OCI-LY3 (cell line): ENCODE measurements at regions not wholly inside any gene's neighbourhood (a gene's known extent, or its start where the extent isn't known, plus 50 kb on each side); places are given as distances from the start of the nearest gene placed in this dataset.
"Not testable (repeated sequence)": the region's sequence is repeated elsewhere in the genome, so short reads cannot be mapped to it uniquely, and the experiment has no call there.

Experiments
- H2AFZ ChIP-seq: fragments of 200-600, 300-600 bp; shearing (Covaris generic); 2 replicates; pipeline ENCODE4 v1.6.0; 2014; ENCODE audit warnings: antibody characterized with exemption, low read depth, low read length
- H3K27ac ChIP-seq: fragments of 200-600, 300-600 bp; sonication (generic); 2 replicates; pipeline ENCODE4 v1.5.1; 2014; ENCODE audit warnings: mild to moderate bottlenecking, low read length, moderate library complexity, mixed read lengths
- H3K27me3 ChIP-seq: fragments of 200-600, 300-600 bp; sonication (generic); 2 replicates; pipeline ENCODE4 v1.6.1; 2014; ENCODE audit warnings: low read depth, low read length, mixed read lengths
- H3K36me3 ChIP-seq: fragments of 200-600, 300-600 bp; sonication (generic); replicated peaks from 2 replicates; pipeline ENCODE3; 2014; ENCODE audit warnings: low read depth, low read length, mixed read lengths
- H3K4me1 ChIP-seq: fragments of 300-600, 200-600 bp; sonication (generic); 2 replicates; pipeline ENCODE4 v1.6.1; 2014; ENCODE audit warnings: low read length, mixed read lengths
- H3K4me2 ChIP-seq: fragments of 200-600, 300-600 bp; sonication (generic); 2 replicates; pipeline ENCODE4 v1.6.1; 2014; ENCODE audit warnings: low read length, mixed read lengths
- H3K4me3 ChIP-seq: fragments of 300-600, 200-600 bp; sonication (generic); 2 replicates; pipeline ENCODE4 v1.5.1; 2014; ENCODE audit warnings: antibody characterized with exemption, mild to moderate bottlenecking, low read length, moderate library complexity
- H3K79me2 ChIP-seq: fragments of 300-600, 200-600 bp; shearing (Covaris generic); 2 replicates; pipeline ENCODE4 v1.6.1; 2014; ENCODE audit warnings: mild to moderate bottlenecking, low read length, mixed read lengths
- H3K9ac ChIP-seq: fragments of 300-600, 200-600 bp; shearing (Covaris generic); 2 replicates; pipeline ENCODE4 v1.6.0; 2014; ENCODE audit warnings: mild to moderate bottlenecking, low read length, moderate library complexity
- H3K9me3 ChIP-seq: fragments of 200-600, 300-600 bp; shearing (Covaris generic); 2 replicates; pipeline ENCODE4 v1.6.1; 2014; ENCODE audit warnings: low read length, mixed read lengths; ENCODE audit not compliant: insufficient read depth
- H4K20me1 ChIP-seq: fragments of 200-600, 300-600 bp; sonication (generic); 2 replicates; pipeline ENCODE4 v1.6.1; 2016; ENCODE audit warnings: low read length, mixed read lengths; ENCODE audit not compliant: insufficient read depth
- EZH2phosphoT487 ChIP-seq: fragments of 200-600 bp; shearing (Covaris generic); IDR thresholded peaks from 2 replicates; pipeline ENCODE4 v1.6.1; 2018; ENCODE audit warnings: antibody characterized with exemption, mixed run types, low read depth
- TF ChIP-seq, protein P1 (sequence below): fragments of 200-600, 300-600 bp; sonication (generic); IDR thresholded peaks from 2 replicates; pipeline ENCODE4 v1.5.1; 2014; ENCODE audit warnings: antibody characterized with exemption, low read length, low read depth

DNA sequence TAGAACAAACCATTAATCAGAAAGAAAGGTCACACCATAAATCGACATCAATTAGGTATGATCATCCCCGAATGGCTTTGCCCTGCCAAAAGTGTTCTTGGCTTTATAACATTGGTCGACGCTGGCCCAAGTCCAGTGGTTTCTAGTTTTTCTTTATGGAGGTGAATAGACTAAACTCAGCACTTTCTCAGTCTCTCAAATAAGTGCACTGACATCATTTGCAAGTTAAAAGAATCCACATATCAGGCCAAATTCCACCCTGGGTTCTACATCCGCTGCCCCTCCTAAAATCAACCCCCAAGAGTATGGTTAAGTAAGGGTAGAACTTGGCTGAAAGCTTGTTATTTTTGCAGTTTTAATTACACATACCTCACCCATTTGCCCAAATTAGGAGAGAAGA is 314.3 kb downstream of the C12orf75 start:
- H3K27me3 ChIP-seq = peaks cover 5% of the 10 kb centered on the region; the same call in 1 of the 2 replicates
- H3K36me3 ChIP-seq = no peaks in the 10 kb centered on the region
- no peaks in the 10 kb centered on the region for H3K79me2 ChIP-seq
- H3K4me1 ChIP-seq = peaks cover 10% of the 10 kb centered on the region
- H4K20me1 ChIP-seq = no peaks in the 10 kb centered on the region
- no peak overlapping the region for H3K27ac ChIP-seq
- TF ChIP-seq, protein P1, sequence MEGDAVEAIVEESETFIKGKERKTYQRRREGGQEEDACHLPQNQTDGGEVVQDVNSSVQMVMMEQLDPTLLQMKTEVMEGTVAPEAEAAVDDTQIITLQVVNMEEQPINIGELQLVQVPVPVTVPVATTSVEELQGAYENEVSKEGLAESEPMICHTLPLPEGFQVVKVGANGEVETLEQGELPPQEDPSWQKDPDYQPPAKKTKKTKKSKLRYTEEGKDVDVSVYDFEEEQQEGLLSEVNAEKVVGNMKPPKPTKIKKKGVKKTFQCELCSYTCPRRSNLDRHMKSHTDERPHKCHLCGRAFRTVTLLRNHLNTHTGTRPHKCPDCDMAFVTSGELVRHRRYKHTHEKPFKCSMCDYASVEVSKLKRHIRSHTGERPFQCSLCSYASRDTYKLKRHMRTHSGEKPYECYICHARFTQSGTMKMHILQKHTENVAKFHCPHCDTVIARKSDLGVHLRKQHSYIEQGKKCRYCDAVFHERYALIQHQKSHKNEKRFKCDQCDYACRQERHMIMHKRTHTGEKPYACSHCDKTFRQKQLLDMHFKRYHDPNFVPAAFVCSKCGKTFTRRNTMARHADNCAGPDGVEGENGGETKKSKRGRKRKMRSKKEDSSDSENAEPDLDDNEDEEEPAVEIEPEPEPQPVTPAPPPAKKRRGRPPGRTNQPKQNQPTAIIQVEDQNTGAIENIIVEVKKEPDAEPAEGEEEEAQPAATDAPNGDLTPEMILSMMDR = no peak
- H2AFZ ChIP-seq = no peak overlapping the region
- H3K9me3 ChIP-seq = no peaks in the 10 kb centered on the region
- H3K4me3 ChIP-seq = no peak overlapping the region
- no peak overlapping the region for H3K4me2 ChIP-seq
- no peak overlapping the region for H3K9ac ChIP-seq

DNA sequence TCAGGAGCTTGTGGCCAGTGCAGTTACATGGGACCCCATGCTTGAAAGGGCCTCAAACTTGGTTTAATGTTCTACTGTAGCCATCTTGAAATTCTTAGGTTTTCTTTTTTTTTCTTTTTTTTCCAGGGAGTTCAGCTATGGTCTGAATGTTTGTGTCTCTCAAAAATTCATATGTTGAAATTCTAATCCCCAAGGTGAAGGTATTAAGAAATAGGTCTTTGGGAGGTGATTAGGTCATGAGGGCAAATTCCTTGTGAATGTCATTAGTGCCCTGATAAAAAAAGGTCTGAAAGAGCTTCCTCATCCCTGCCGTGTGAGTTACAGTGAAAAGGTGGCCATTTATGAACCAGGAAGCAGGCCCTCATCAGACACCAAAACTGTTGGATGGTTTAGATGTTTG is 324.1 kb downstream of the C12orf75 start:
- Histone ChIP-seq H3K27me3 (no peaks in the 10 kb centered on the region), H3K4me1 (no peaks in the 10 kb centered on the region), H3K36me3 (no peaks in the 10 kb centered on the region), H4K20me1 (no peaks in the 10 kb centered on the region), H3K27ac (no peak overlapping the region), H3K79me2 (no peaks in the 10 kb centered on the region), H3K4me3 (no peak overlapping the region), H3K4me2 (no peak overlapping the region), H2AFZ (no peak overlapping the region), H3K9ac (no peak overlapping the region), H3K9me3 (no peaks in the 10 kb centered on the region)
- TF ChIP-seq, protein P1 = no peak
- no peak for TF ChIP-seq EZH2phosphoT487

GRCh38 chr12:105658389-105658788 is 327.9 kb downstream of the C12orf75 start:
- H3K27me3 ChIP-seq = 0 out of 2 replicates have a peak, but pooled peaks cover 3% of the 10 kb centered on the region
- H4K20me1 ChIP-seq = no peaks in the 10 kb centered on the region

DNA sequence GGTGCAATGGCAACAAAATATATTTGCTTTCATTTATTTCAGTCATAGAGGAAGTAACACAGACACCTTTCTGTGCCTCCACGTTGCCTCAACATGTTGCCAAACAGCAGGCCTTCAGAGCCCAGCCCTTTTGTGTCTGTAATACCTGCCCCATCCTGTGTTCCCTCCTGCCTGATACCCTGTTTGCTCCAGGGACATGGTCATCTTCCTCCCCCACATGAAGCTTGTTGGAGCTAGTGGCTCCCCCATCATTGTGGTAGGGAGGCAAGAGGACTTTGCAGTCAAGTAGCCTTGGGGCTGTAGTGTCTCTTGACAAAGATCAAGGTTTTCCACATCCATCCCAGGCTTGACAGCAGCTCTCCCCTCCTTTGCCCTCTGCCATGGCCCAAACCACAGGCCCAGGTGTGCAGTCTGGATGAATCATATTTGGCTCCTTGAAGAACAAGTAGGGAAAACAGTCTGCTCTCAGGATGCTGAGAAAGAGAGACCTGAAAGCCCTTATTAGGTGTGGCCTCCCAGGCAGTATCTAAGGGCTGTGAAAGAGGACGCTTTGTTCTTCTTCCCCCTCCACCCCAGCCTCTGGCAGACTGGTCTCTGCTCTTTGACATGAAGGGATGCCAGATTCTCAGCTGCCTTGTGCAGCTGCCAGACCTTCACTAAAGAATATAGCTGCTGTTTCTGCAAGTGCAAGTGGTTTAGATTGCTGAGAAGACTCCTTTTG is 329.0 kb downstream of the C12orf75 start:
- Histone ChIP-seq H3K79me2 (no peaks in the 10 kb centered on the region), H3K4me3 (no peak overlapping the region), H3K4me1 (no peaks in the 10 kb centered on the region), H3K9ac (no peak overlapping the region), H4K20me1 (no peaks in the 10 kb centered on the region), H2AFZ (no peak overlapping the region), H3K27ac (no peak overlapping the region), H3K36me3 (no peaks in the 10 kb centered on the region), H3K4me2 (no peak overlapping the region), H3K9me3 (no peaks in the 10 kb centered on the region), H3K27me3 (0 out of 2 replicates have a peak, but pooled peaks cover 3% of the 10 kb centered on the region)
- TF ChIP-seq, protein P1 = no peak
- no peak for TF ChIP-seq EZH2phosphoT487

More at GRCh38 chr12:105658389-105658788, 327.9 kb downstream of the C12orf75 start:
- H3K4me1 ChIP-seq = no peaks in the 10 kb centered on the region
- TF ChIP-seq, protein P1 = no peak
- no peak for TF ChIP-seq EZH2phosphoT487
- H3K27ac ChIP-seq = no peak overlapping the region
- H2AFZ ChIP-seq = no peak overlapping the region
- H3K36me3 ChIP-seq = no peaks in the 10 kb centered on the region
- H3K9me3 ChIP-seq = no peaks in the 10 kb centered on the region
- H3K4me2 ChIP-seq = no peak overlapping the region
- no peak overlapping the region for H3K9ac ChIP-seq
- H3K4me3 ChIP-seq = no peak overlapping the region
- H3K79me2 ChIP-seq = no peaks in the 10 kb centered on the region

- not testable (repeated sequence) for H3K4me1 ChIP-seq, H3K9ac ChIP-seq
Observed at GRCh38 chr12:105664765-105665164, 334.3 kb downstream of the C12orf75 start.

More at GRCh38 chr12:105664765-105665164, 334.3 kb downstream of the C12orf75 start:
- not testable (repeated sequence) for H3K27me3 ChIP-seq, H3K36me3 ChIP-seq, H2AFZ ChIP-seq, H3K79me2 ChIP-seq, H3K9me3 ChIP-seq, H4K20me1 ChIP-seq, H3K4me3 ChIP-seq, H3K27ac ChIP-seq, H3K4me2 ChIP-seq
